ENCODE measurements at regions not wholly inside any gene's neighbourhood (a gene's known extent, or its start where the extent isn't known, plus 50 kb on each side); places are given as distances from the start of the nearest gene placed in this dataset.
"Not testable (repeated sequence)": the region's sequence is repeated elsewhere in the genome, so short reads cannot be mapped to it uniquely, and the experiment has no call there.

GRCh38 chr11:38648604-38649003, 2050.6 kb upstream of the RAG2 start:
- no peak overlapping the region for H3K27ac ChIP-seq
- intact Hi-C loops (cut with DNase I) = no loop called here
- ATAC-seq (no peak), DNase-seq (no peak)
- H3K4me1 ChIP-seq = no peaks in the 10 kb centered on the region
- TF ChIP-seq CTCF (IDR thresholded peaks at IDR 0.05) = no peak
- H3K27me3 ChIP-seq = no peaks in the 10 kb centered on the region
- no peaks in the 10 kb centered on the region for H3K9me3 ChIP-seq
- no peaks in the 10 kb centered on the region for H3K36me3 ChIP-seq
- 50 to 70% methylated on average over 3 of the region's 3 CpGs for WGBS, 2 donors
- no peak overlapping the region for H3K4me3 ChIP-seq

- no peaks in the 10 kb centered on the region for H3K36me3 ChIP-seq
- TF ChIP-seq CTCF (IDR thresholded peaks at IDR 0.05) = no peak
- DNase-seq = peak in 1 of 2 donors; percentile 48
- peak; percentile 46 to 97 (median 85) for ATAC-seq
- intact Hi-C loops (cut with DNase I) = no loop called here
- no peaks in the 10 kb centered on the region for H3K27me3 ChIP-seq
- no peaks in the 10 kb centered on the region for H3K4me1 ChIP-seq
- no peak overlapping the region for H3K4me3 ChIP-seq
- H3K9me3 ChIP-seq = peaks cover 0 to 18% (median 0%) of the 10 kb centered on the region in 11 donors
- H3K27ac ChIP-seq = peak overlapping the region in 3 of 10 donors; percentile 36 to 62 (median 54)
- 59 to 60% methylated on average over 3 of the region's 3 CpGs for whole genome bisulfite sequencing, 2 donors
Observed at GRCh38 chr11:38646382-38646781, 2048.3 kb upstream of the RAG2 start.

- WGBS, 2 donors = 23 to 24% methylated on average over 1 of the region's 1 CpG
- Histone ChIP-seq H3K36me3 (no peaks in the 10 kb centered on the region), H3K27me3 (no peaks in the 10 kb centered on the region), H3K4me3 (no peak overlapping the region), H3K27ac (peak overlapping the region in 4 of 10 donors; percentile 33 to 64 (median 55)), H3K9me3 (peaks cover 0 to 42% (median 0%) of the 10 kb centered on the region in 11 donors), H3K4me1 (no peaks in the 10 kb centered on the region)
- TF ChIP-seq CTCF (IDR thresholded peaks at IDR 0.05) = no peak
- intact Hi-C loops (cut with DNase I) = no loop called here
- DNase-seq = no peak
- peak in 5 of 8 donors; percentile 42 to 83 (median 68) for ATAC-seq
Observed at GRCh38 chr11:38640854-38641253, 2042.8 kb upstream of the RAG2 start.

GRCh38 chr11:38612701-38613100, 2014.7 kb upstream of the RAG2 start:
- no peak for TF ChIP-seq CTCF (IDR thresholded peaks at IDR 0.05)
- Histone ChIP-seq H3K36me3 (no peaks in the 10 kb centered on the region), H3K4me3 (no peak overlapping the region), H3K9me3 (peaks cover 0 to 28% (median 6%) of the 10 kb centered on the region in 11 donors), H3K27ac (no peak overlapping the region), H3K4me1 (no peaks in the 10 kb centered on the region), H3K27me3 (no peaks in the 10 kb centered on the region)
- DNase-seq (no peak), ATAC-seq (no peak)
- intact Hi-C loops (cut with DNase I) = no loop called here

GRCh38 chr11:38601371-38601770, 2003.3 kb upstream of the RAG2 start:
- not testable (repeated sequence) for ATAC-seq, DNase-seq, H3K27ac ChIP-seq, H3K36me3 ChIP-seq, H3K27me3 ChIP-seq, H3K4me3 ChIP-seq, H3K4me1 ChIP-seq
- intact Hi-C loops (cut with DNase I) = loop anchor here in 1 of 10 donors (10.0 kb wide), 1 partner anchor 153 kb away; no protein-coding TSS in a partner anchor
- peaks cover 0 to 21% (median 0%) of the 10 kb centered on the region in 11 donors for H3K9me3 ChIP-seq
- WGBS, 2 donors = 78 to 89% methylated on average over 2 of the region's 2 CpGs

Measured in heart right ventricle (tissue), 16 donors.